ENCODE measurements at regions not wholly inside any gene's neighbourhood (a gene's known extent, or its start where the extent isn't known, plus 50 kb on each side); places are given as distances from the start of the nearest gene placed in this dataset.

DNA sequence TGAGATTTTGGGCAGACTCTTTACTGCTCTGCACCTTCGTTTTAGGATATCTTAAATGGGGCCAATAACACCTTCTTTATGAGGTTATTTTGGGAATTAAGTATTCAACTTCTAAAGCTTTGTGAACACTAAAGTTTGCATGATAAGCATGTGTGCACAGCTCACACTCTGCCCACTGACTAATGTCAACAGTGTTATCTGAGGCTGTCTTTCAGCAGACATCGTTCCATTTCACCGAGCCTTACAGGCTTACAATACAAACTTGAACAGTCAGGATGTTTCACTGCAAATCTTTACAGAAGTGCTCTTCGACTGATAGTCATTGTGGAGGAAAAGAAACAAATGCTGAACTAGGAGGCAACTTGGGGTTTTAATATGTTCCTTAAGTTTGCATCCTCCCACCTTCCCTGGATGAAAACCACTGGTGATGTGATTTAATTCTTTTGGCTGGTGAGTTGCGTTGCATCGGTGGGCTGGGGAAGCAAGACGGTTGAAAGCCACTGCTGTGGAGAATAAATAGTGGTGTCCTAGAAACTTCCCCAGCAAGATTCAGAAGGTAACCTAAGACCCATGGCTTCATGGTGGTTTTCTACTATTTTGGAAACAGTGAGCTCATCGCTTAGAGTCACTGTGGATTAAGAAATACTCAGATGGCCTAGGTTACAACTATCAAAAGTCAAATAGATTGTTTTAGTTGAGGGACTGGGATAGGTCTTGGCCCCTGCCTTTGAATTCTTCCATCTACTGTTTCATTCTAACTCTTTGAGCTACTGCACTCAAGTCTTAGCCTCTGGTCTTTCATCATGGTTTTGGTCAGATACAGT lies 167.2 kb upstream of the MAP3K7 start:
- TF ChIP-seq, protein P1, sequence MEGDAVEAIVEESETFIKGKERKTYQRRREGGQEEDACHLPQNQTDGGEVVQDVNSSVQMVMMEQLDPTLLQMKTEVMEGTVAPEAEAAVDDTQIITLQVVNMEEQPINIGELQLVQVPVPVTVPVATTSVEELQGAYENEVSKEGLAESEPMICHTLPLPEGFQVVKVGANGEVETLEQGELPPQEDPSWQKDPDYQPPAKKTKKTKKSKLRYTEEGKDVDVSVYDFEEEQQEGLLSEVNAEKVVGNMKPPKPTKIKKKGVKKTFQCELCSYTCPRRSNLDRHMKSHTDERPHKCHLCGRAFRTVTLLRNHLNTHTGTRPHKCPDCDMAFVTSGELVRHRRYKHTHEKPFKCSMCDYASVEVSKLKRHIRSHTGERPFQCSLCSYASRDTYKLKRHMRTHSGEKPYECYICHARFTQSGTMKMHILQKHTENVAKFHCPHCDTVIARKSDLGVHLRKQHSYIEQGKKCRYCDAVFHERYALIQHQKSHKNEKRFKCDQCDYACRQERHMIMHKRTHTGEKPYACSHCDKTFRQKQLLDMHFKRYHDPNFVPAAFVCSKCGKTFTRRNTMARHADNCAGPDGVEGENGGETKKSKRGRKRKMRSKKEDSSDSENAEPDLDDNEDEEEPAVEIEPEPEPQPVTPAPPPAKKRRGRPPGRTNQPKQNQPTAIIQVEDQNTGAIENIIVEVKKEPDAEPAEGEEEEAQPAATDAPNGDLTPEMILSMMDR (IDR thresholded peaks at IDR 0.05; ENCODE audit: insufficient read depth, low read length, poor library complexity, severe bottlenecking) = no peak
- no peaks in the 10 kb centered on the region for H3K27me3 ChIP-seq (replicated peaks; ENCODE audit: control insufficient read depth, insufficient read depth, low read length)
- H3K36me3 ChIP-seq (ENCODE audit: control insufficient read depth, insufficient read depth, low read length) = no peaks in the 10 kb centered on the region

DNA sequence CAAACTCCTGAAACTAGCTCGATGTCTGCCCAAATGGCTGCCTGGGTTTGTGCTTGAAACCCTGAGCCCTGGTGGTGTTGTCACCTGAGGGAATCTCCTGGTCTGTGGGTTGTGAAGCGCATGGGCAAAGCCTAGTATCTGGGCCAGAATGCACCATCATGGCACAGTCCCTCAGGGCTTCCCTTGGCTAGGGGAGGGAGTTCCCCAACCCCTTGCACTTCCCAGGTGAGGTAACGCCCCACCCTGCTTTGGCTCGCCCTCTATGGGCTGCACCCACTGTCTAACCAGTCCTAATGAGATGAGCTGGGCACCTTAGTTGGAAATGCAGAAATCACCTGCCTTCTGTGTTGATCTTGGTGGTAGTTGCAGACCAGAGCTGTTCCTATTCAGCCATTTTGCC lies 152.9 kb upstream of the MAP3K7 start:
- H3K27me3 ChIP-seq (replicated peaks; ENCODE audit: control insufficient read depth, insufficient read depth, low read length) = no peaks in the 10 kb centered on the region
- TF ChIP-seq, protein P1 (IDR thresholded peaks at IDR 0.05; ENCODE audit: insufficient read depth, low read length, poor library complexity, severe bottlenecking) = no peak
- no peak overlapping the region for H3K4me3 ChIP-seq (replicated peaks; ENCODE audit: low read depth, low read length)
- H3K36me3 ChIP-seq (ENCODE audit: control insufficient read depth, insufficient read depth, low read length) = no peaks in the 10 kb centered on the region
- no peak for DNase-seq (ENCODE audit: extremely low read depth, insufficient read length)

More for the DNA sequence above, 167.2 kb upstream of the MAP3K7 start:
- no peak for DNase-seq (ENCODE audit: extremely low read depth, insufficient read length)
- no peak overlapping the region for H3K4me3 ChIP-seq (replicated peaks; ENCODE audit: low read depth, low read length)

DNA sequence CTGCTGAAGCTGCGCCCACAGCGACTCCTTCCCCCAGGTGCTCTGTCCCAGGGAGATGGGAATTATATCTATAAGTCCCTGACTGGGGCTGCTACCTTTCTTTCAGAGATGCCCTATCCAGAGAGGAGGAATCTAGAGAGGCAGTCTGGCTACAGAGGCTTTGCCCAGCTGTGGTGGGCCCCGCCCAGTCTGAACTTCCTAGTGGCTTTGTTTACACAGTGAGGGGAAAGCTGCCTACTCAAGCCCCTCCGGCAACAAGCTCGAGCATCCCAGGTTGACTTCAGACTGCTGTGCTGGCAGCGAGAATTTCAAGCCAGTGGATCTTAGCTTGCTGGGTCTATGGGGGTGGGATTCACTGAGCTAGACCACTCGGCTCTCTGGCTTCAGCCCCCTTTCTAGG lies 152.5 kb upstream of the MAP3K7 start:
- no peaks in the 10 kb centered on the region for H3K27me3 ChIP-seq (replicated peaks; ENCODE audit: control insufficient read depth, insufficient read depth, low read length)
- no peak overlapping the region for H3K4me3 ChIP-seq (replicated peaks; ENCODE audit: low read depth, low read length)
- DNase-seq (ENCODE audit: extremely low read depth, insufficient read length) = no peak
- TF ChIP-seq, protein P1 (IDR thresholded peaks at IDR 0.05; ENCODE audit: insufficient read depth, low read length, poor library complexity, severe bottlenecking) = no peak
- H3K36me3 ChIP-seq (ENCODE audit: control insufficient read depth, insufficient read depth, low read length) = no peaks in the 10 kb centered on the region

DNA sequence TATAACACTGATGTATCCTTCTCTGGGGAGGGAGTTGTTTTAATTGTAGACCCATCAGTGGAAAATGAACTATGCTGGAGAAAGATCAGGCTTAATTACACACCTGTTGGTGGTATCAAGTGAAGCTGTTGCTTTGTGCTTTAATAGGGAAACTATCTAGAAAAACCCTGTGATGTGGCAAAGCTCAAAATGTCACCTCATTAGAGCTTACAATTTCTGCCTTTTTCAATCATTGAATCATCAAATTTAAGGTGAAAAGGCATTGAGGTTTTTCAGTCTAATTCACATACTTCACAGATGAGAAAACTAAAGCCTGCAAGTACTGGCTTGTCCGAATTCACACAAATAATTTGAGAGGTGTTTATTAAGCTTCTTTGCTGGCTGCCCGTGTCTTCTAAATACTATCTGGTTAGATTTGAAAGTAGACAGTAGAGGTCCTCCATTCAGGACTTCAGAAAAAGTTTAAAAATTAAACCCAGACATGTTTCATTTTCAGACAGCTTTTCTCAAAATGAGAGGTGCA lies 143.3 kb upstream of the MAP3K7 start:
- DNase-seq (ENCODE audit: extremely low read depth, insufficient read length) = no peak
- TF ChIP-seq, protein P1 (IDR thresholded peaks at IDR 0.05; ENCODE audit: insufficient read depth, low read length, poor library complexity, severe bottlenecking) = no peak
- Histone ChIP-seq H3K4me3 (replicated peaks; ENCODE audit: low read depth, low read length) (no peak overlapping the region), H3K36me3 (ENCODE audit: control insufficient read depth, insufficient read depth, low read length) (no peaks in the 10 kb centered on the region), H3K27me3 (replicated peaks; ENCODE audit: control insufficient read depth, insufficient read depth, low read length) (no peaks in the 10 kb centered on the region)

DNA sequence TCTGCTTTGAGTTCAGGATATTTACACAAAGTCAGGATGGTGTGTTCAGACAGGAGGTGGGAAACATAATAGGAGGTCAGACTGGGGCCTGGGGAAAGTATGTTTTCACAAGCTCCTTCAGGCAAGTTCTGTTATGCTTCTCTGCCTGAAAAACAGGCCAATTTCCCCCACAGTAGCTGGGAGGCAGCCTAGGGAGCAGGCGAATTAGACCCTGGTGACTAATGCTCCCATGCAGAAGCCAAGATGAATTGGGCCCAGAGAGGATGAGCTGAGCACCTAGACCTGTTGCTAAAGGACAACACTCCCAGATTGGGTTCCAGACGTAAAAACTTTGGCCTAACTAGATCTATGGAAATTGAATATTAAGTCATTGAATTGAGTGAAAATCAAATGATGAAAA lies 142.2 kb upstream of the MAP3K7 start:
- H3K27me3 ChIP-seq (replicated peaks; ENCODE audit: control insufficient read depth, insufficient read depth, low read length) = no peaks in the 10 kb centered on the region
- H3K4me3 ChIP-seq (replicated peaks; ENCODE audit: low read depth, low read length) = no peak overlapping the region
- DNase-seq (ENCODE audit: extremely low read depth, insufficient read length) = no peak
- TF ChIP-seq, protein P1 (IDR thresholded peaks at IDR 0.05; ENCODE audit: insufficient read depth, low read length, poor library complexity, severe bottlenecking) = no peak
- no peaks in the 10 kb centered on the region for H3K36me3 ChIP-seq (ENCODE audit: control insufficient read depth, insufficient read depth, low read length)
